Renal cortex interstitium (tissue), 11 donors: ENCODE measurements at regions not wholly inside any gene's neighbourhood (a gene's known extent, or its start where the extent isn't known, plus 50 kb on each side); places are given as distances from the start of the nearest gene placed in this dataset.

ENCODE experiments used
- DNase-seq, 11 donors: peaks; one replicate each; pipeline ENCODE4 v3.0.0-alpha.2; 2013; ENCODE audit warnings: low read depth in 9 of 11, low spot score in 4 of 11; ENCODE audit errors: extremely low read depth in 1 of 11

GRCh38 chr7:26584326-26584725 lies 280.1 kb downstream of the SKAP2 start:
- no peak for DNase-seq

DNA sequence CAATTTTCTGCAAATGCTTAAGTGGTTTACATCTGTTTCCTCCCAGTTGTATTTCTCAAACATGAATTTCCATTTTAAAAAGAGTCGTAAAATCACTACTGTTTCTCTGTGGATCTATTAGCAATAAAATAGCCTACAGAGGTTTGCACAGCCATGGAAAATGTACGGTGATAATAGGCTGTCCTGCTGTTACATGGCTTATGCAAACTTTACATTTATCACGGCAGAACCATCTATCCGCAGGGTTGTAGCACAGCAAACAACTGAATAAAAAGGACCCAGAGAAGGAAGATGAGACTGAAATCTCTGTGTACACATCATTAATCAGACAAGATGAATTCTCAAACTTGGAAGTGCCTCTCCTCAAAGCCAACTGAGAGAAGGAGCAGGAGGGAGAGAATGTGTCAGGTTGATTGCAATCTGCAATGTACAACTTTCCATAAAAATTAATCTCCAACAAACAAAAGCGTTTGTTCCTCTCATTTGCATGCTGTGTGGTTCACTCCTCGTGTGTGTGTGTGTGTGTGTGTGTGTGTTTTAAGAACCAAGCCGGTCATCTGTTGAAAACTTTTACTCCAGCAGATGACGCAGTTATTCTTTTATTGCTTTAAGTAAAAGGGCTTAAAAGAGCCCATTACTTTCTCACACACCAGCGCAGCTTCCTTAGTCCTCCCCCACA lies 279.3 kb downstream of the SKAP2 start:
- peak in 2 of 11 donors; percentile 33 to 38 for DNase-seq

DNA sequence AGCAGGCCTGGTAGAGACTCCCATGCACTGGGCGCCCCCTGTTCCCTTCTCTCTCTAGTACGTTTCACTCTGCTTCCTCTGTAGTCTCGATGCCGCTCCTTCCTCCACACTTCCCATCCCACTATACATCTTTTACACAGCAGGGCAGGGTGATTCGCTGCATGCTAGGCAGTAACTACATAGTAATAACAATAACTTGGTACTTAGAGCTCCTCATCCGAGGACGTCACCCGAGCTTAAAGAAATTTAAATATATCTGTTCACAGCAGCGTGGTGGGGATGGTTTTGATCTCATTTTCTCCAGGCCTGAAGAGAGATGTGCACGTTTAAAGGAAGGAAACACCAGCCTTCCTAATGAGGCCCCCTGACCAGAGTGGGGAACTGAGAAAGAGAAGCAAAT lies 276.9 kb downstream of the SKAP2 start:
- no peak for DNase-seq

DNA sequence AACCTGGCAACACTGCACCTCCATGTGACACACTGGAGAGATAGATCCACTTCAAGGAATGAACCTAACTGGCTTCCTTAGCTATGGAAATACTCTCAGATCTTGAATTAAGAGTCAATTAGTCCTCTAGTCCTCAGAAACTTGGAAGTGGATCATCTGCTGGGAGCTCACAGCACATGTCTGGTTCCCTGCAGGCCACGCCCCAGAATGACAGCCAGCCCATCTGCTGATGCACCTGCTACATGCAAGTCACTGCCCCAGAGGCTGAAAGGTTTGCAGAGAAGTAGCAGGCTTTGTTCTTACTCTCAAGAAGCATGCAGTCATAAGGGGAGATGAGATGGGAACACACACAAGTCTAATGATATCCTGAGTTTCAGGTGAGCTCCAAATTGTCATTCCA lies 275.9 kb downstream of the SKAP2 start:
- no peak for DNase-seq

DNA sequence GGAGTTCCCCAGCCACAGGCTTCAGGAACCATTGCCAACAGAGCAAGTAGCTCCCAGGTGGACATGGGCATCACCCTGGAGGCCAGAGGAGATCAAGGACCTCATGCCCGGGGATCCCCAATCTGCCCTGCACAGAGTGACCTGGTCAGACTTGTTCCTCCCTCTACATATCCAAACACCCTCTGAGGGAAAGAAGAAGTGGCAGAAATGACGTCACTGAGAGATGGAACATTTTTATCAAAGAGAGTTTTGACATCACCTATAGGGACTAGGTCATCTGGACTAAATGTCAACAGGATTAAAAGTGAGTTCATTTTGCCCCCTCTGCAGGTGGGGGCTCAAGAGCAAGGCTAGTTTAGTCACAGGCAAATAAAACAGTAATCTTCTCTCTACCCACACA lies 273.7 kb downstream of the SKAP2 start:
- no peak for DNase-seq

DNA sequence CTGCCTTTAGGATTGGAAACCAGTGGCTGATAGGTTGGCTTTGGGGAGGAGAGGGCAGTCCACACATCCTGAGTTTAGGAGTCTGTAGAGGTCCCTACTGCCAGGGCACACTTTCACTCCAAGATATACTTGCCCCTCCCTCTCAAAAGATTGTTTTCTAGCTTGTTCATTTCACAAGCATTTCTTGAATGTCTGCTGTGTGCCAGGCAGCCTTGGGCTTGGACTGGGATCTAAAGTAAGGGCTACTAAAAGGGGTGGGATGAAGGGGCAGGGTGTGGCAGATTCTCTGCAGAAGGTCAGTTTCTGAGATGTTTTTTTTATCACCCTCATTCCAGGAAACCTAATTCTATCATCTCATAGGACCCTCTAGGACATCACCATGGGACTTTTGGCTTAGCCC lies 272.4 kb downstream of the SKAP2 start:
- DNase-seq, result no peak

DNA sequence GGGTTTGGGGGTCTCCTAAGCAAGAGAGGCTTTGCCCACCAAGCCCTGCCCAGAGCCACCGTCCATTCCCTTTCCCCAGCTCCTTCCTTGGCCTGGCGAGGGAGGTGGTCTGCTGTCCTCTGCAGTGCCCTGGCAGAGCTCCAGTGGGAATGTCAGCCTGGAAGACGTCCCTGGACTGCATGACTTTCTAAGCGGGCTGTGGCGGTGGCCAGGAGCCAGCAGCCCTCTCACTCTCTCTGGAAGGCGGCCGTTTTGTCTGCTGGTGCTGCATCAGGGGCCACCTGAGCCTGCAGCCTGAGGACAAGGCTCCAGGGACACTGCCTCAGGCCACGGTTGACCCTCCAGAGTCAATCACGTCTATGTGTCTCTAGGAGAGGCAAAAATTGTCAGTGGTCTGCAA lies 271.0 kb downstream of the SKAP2 start:
- no peak for DNase-seq

GRCh38 chr7:26593896-26594295 lies 270.5 kb downstream of the SKAP2 start:
- no peak for DNase-seq

GRCh38 chr7:26594553-26594952 lies 269.8 kb downstream of the SKAP2 start:
- no peak for DNase-seq

DNA sequence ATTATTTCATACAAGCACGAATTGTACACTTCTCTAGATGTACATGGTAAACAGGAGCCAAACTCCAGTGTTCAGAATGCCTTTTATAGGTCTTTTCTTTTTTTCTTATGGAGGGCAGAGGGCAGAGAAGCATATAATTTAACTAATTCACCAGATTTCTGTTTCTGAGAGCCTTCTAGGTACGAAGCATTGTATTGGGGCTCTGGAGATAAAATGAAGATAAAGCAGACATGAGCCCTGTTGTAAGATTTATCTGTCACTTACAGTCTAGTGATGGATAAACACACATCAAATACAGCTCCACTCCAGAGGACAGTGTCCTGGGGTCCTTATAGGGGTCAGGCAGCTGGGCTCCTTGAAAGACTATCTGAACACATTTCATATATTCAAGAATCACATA lies 265.5 kb downstream of the SKAP2 start:
- DNase-seq, result no peak

DNA sequence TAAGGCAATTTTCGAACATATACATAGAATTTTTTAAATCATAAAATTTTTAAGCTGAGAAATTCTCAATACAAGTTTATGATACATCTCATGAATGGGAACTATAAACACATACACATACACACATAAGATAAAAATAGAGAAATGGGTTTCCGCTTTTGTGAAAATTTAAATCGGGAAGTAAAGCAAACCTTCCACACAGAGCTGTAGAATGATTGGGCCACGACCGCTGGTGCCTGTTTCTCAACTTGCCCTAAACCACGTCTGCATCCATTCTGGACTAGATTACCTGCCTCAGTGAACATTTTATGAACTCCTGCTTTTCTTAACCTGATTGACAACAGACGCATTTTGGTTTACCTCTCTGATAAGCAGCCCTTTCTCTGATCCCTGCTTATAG lies 264.4 kb downstream of the SKAP2 start:
- DNase-seq, result no peak

DNA sequence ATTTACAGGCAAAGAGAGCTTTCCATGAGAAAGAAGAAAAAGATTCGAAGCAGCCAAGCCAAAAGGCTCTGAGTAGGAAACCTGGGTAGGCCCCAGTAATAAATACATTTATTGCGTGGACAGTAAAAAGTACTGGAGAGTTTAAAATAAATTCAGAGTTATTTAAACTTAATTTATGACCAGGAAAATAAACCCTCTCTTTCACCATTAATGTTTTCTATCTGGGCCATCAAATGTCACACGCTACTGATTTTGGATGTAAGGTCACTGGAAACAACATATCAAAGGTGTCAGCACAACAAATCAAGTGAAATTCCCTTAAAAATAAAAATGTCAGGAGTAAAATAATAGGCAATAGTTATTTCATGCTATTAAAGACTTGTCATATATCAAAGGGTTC lies 264.0 kb downstream of the SKAP2 start:
- DNase-seq, result no peak

DNA sequence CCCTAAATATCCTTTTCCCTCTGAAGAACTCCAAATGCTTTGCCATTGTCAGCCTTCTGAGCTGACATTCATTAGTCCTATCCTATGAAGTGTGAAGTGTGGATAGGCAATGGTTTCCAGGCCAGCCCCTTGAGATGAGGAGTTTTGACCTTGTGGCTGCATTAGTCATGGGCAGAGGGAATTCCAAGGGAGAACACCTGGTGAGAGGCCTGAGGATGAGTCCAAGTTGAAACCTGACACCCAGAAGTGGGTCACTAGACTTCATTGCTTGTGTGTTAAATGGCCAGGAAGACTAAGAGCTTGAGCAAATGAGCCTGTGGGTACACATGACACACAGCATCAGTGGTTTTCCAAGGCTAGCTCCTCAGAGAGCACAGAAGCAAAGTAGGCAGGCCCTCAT lies 260.8 kb downstream of the SKAP2 start:
- no peak for DNase-seq

DNA sequence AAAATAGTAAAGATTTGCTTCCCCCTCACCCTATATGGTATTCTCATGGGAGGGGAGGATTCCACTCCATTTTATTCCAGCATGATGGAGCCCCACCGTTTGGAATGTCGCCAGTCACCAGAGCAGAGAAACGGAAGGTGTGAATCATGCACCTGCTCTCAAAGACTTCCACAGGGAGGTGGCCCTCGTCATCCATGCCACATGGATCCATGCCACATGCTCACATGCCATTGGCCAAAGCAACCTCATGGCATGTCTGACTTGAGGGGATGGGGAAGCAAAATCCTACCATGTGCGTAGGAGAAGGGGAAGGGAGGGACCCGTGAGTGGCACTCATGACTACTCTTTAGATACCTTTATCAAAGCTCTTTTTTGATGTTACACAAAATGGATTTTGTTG lies 256.0 kb downstream of the SKAP2 start:
- no peak for DNase-seq

DNA sequence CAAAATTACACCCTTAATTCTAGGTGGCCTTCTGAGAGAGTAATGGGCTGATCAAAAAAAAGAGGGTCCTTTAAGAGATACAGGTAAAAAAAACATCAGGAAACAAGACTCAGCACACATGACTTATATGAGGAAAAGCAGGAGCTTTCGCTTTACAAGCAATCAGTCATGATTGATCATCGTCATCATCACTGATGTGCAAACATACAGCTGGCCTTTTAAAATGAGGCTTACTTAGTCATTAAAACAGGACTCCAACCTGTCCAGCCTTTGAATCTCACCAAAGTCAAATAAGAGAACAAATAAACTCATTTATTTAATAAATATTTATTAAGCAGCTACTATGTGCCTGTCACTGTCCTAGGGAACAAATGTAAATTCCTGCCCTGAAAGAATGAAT lies 255.3 kb downstream of the SKAP2 start:
- DNase-seq, result no peak

GRCh38 chr7:26609532-26609931 lies 254.9 kb downstream of the SKAP2 start:
- DNase-seq, result no peak

- no peak for DNase-seq
Observed at GRCh38 chr7:26612742-26613141, 251.6 kb downstream of the SKAP2 start.

- DNase-seq, result no peak
Observed at GRCh38 chr7:26614503-26614902, 249.9 kb downstream of the SKAP2 start.

DNA sequence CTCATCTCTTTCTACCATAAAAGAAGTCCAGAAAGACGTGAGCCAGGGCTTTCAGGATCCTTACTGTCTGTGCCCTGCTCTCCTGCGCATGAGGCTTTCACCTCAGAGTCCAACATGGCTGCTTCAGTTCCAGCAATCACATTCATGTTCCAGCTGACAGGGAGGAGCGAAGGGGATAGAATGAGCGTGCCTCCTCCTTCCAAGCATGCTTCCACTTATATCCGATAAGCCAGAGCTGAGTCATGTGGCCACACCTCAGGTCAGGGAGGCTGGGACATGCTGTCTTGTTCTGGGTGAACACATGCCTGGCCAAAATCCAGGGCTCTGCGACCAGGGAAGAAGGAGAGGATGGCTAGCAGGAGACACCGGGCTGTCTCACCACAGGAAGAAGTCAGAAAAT lies 248.2 kb downstream of the SKAP2 start:
- no peak for DNase-seq

DNA sequence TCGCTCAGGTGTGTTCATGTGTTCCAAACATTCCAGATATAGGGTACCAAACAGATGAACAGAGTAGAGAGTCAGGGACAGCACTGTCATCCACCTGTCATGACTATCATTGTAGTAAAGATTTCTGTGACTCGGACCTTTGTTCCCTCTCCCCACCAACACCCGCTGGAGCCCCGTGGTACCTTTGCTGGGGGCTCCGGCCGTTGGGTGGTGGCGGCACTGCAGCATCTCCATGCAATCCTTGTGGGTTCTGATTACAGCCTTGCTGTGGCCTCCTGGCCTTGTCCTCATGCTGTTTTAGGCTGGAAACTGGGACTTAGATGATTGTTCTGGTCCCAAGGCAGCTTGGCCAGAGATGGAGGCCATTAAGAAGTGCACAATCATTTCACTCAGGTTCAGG lies 247.3 kb downstream of the SKAP2 start:
- DNase-seq, result no peak
